GM12892 (cell line): ENCODE measurements at regions not wholly inside any gene's neighbourhood (a gene's known extent, or its start where the extent isn't known, plus 50 kb on each side); places are given as distances from the start of the nearest gene placed in this dataset.

ENCODE experiments used
- POLR2A ChIP-seq: IDR thresholded peaks from 2 replicates; pipeline ENCODE4 v1.6.1; 2011; ENCODE audit warnings: low read depth, low read length, control low read depth
- POLR2AphosphoS5 ChIP-seq: IDR thresholded peaks from 2 replicates; pipeline ENCODE4 v1.6.1; 2011; ENCODE audit warnings: low read depth, low read length, control low read depth

GRCh38 chr6:2429460-2429859 is 184.1 kb upstream of the GMDS start:
- no peak for TF ChIP-seq POLR2AphosphoS5
- TF ChIP-seq POLR2A, result no peak
